ENCODE measurements at regions not wholly inside any gene's neighbourhood (a gene's known extent, or its start where the extent isn't known, plus 50 kb on each side); places are given as distances from the start of the nearest gene placed in this dataset.

DNA sequence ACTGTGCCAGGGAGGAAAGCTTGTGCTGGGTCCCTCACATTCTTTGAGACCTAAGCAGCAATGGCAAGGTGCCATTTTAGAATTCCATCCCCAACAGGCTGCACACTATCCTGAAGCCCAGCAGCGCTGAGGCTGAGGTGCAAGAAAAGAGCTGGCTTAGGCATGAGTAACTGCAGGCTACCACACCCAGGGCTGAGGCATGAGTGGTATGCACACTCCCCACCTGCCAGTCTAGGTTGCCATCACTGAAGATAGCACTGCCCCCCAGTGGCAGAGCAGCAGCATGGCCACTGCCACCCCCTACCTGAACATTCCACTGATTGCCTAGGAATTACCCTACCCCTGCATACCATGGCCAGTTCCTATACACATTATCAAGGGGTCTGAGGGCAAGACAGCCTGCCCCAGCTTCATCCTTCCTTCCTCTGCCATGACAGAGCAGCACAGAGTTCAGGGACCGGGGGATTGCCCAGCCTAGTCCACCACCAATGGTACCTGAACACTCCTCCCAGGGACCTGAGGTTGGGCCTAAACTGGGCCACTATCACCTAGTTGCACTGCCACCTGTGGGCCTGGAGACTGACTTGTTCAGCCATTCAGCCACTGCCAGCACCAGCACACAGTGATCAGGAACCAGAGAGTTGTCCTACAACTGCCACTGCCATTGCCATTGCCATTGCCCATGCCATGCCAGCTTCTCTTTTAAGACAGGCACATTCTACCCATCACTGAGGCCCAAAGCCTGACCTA is 129.8 kb downstream of the SATB1 start:
- peak; percentile 66 for DNase-seq

GRCh38 chr3:18290157-18290556 is 135.0 kb downstream of the SATB1 start:
- no peak for DNase-seq

GRCh38 chr3:18288243-18288642 is 136.9 kb downstream of the SATB1 start:
- no peak for DNase-seq

DNA sequence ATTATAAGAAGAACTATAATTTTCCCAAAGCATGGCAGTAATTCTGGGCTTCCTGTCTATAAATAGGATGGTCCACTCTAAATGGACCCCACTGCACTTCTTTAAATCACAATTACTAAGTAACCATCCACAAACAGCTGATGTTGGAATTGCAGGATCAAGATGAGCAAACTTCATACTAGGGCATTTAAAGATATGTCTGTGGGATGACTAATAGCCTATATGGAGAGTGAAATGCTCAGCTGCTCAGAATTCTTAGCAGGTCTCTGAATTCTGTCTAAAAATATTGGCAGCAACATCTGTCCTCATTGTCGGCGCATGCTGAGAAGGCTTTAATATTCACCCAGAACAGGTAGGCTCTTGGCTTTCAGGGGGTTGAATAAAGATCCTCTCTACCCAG is 140.4 kb downstream of the SATB1 start:
- no peak for DNase-seq

- no peak for DNase-seq
These were observed 141.5 kb downstream of the SATB1 start for GRCh38 chr3:18283680-18284079.

GRCh38 chr3:18282507-18282906 is 142.6 kb downstream of the SATB1 start:
- no peak for DNase-seq

DNA sequence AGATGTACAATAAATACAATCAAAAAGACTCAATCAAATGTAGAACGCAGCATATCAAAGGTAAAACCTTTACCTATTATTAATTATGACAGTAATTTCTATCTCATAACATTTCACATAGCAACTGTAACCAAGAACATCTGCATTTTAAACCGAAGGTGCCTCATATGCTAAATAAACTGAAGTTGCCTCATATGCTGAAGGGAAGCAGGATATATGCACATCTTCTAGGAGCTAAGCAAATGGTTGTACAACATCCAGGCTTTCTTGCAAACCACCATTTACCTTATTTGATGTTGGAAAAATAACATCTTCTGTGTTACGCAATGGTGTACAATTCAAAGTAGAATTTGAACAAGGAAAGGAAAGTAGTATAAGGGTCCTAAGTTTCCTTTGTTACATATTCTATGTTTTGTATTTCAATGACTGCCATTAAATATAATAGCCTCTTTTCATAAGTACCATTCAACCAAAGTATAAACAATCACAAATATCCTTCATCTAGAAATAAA is 145.9 kb downstream of the SATB1 start:
- DNase-seq: no peak

GRCh38 chr3:18264853-18265252 is 160.3 kb downstream of the SATB1 start:
- no peak for DNase-seq

GRCh38 chr3:18264361-18264760 is 160.8 kb downstream of the SATB1 start:
- DNase-seq: no peak

DNA sequence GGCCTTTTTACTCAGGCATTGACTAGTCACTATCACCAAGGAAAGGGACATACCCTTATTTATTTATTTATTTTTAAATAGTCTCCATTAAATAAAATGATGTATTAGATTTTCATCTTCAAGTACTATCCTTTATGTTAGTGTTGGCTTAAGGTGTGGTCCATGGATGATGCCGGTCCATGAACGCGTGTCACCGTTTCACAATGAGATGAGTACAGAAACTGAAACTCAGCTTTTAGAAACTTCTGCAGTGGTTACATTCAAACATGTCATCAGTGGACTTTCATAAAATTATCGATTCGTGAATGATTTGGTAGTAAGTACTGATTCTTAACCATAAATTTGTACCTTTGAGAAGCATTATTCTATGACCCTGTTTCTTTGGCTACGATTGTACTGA is 166.6 kb downstream of the SATB1 start:
- no peak for DNase-seq

GRCh38 chr3:18252578-18252977 is 172.6 kb downstream of the SATB1 start:
- DNase-seq: no peak

DNA sequence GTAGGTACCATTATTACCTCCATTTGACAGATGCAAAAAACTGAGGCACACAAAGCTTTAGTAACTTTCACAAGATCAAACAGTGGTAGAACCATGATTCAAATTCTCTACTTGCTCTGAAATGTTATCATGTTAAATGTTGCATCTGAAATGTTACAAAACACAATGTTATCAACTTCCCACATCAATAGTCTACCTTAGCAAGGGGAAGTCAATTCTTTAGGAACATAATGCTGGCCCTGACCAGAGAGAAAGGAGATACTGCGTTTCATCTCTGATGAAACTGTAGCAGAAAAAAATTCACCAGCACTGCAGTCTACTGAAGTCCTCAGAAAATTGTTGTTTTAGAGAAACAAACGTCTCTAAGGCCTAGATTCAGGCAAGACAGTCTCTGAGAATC is 174.1 kb downstream of the SATB1 start:
- DNase-seq: no peak

- DNase-seq: no peak
These were observed 176.0 kb downstream of the SATB1 start for GRCh38 chr3:18249126-18249525.

DNA sequence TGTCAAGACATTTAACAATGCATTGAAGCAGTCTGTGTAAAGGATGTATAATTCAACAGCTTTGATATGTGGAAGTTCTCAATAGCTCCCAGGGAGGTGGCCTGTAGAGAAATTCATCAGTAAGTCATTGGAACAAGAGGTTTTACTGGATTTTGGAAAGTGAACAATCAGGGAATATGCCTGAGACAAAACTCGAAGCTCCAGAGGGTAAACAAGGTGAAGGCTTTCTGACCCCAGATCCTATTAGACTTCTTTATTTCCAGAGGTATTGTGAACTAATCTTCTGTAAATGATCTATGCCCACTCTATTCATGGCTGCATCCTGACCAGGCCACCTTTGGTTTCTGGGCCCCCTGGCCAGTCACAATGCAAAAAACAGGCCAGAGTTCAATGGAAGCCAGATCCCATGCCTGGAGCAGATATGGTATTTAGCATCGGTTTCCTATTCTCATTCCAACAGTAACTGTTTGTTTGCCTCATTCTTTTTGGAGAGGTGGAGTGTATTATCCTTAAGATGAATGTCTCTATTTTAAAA is 177.3 kb downstream of the SATB1 start:
- no peak for DNase-seq

DNA sequence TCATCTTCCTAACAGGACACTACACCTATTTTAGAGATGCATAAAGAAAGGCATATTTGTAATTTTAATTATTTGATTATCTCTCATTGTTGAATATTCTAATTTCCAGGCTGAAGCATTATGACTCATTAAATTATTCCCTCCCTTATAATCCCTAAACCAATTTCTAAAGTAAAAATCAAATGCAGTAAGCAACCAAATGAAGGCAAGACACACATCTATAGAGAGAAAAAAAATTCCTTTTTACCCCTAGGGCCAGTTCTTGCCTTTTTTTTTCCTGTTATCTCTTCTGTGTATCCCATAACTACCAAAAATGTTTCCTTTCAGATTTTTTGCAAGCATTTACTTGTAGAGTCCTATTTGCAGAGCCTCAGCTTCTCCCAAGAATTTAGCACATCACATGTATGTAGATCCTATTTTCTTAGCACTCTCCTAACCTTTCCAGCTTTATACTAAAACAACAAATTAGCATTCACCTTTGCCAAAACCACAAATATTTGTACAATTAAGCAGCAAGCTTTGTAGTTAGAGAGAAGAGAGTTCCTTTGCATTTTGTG is 177.9 kb downstream of the SATB1 start:
- DNase-seq: no peak

GRCh38 chr3:18246336-18247060 is 178.6 kb downstream of the SATB1 start:
- no peak for DNase-seq

- DNase-seq: no peak
These were observed 179.4 kb downstream of the SATB1 start for GRCh38 chr3:18245721-18246120.

- no peak for DNase-seq
These were observed 183.3 kb downstream of the SATB1 start for GRCh38 chr3:18241837-18242236.

- no peak for DNase-seq
These were observed 185.5 kb downstream of the SATB1 start for GRCh38 chr3:18239674-18240073.

DNA sequence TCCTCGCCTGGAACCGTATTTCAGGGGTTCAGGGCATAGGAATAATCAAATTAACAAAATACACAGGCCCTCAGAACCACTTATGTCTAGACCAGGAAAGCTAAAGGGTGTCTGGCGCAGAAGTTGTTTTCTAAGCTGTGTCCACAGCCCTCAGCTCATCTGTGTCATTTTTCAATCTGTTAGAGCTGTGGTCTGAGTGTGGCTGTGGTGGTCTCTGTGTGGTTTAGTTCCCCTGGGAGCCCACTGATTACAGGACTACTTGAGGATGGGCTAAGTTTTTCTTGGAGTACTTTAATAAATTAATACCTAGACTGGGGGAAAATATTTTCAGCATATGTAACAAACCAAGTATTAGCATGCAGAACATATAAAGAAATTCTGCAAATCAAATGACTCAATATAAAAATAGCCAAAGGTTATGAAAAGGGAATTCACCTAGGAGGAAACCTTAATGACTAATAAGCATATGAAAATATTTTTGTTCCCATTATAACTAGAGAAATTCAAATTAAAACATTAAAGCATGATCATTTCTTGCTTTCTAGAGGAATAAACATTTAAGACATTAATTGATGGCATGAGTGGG is 186.3 kb downstream of the SATB1 start:
- no peak for DNase-seq

GRCh38 chr3:18238332-18238731 is 186.8 kb downstream of the SATB1 start:
- DNase-seq: no peak

DNA sequence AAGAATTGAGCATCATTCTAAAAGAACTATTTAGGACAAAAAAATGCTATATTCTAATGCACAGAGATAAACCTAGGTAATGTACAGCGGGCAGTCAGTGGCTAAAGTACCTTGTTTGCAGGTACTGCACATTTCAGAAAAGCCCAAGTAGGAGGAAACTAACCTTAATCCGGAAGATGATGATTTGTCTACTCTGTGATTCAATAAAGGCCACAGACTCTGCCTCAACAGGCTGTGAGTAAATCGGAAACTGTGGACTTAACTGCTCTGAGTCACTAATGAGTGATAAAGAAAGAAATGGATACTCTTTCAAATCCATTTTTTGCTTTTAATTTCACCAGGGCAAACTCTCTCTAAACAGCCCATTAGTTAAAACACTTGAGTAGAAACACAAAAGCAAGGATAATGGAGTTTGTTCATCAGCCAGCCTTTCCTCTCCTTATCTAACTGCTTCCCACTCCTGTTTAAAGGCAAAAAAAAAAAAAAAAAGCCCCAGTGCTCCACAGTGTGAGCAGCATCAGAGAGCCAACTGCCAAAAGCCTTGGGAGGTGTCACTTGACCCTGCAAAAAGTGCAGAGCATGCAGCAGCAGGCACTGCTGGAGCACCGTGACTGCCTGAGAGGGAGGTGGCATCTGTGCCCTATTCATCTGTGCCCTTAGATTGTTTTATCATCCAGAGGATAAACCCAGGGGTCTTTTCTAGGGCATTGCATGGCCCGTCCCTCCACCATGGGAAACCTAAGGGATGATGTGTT is 187.7 kb downstream of the SATB1 start:
- DNase-seq: no peak

GRCh38 chr3:18236726-18237125 is 188.4 kb downstream of the SATB1 start:
- no peak for DNase-seq

All from OCI-M1 (cell line).